GM19239 (cell line): ENCODE measurements at regions not wholly inside any gene's neighbourhood (a gene's known extent, or its start where the extent isn't known, plus 50 kb on each side); places are given as distances from the start of the nearest gene placed in this dataset.

Experiments
- DNase-seq: peaks from one replicate; pipeline ENCODE4 v3.0.0; 2011; ENCODE audit warnings: low spot score; ENCODE audit not compliant: insufficient read length
- FAIRE-seq: peaks from 2 replicates; lab custom pipeline; 2011; peaks lifted over from hg19 to GRCh38; lab: Jason Lieb, UNC

- DNase-seq (no peak), FAIRE-seq (no peak)
Observed at GRCh38 chr1:177596485-177596884, 373.4 kb downstream of the SEC16B start.

- DNase-seq: no peak
- FAIRE-seq: no peak
Observed at GRCh38 chr1:177593105-177593504, 376.8 kb downstream of the SEC16B start.

GRCh38 chr1:177592624-177593023 is 377.2 kb downstream of the SEC16B start:
- DNase-seq (no peak), FAIRE-seq (no peak)

GRCh38 chr1:177591155-177591554 is 378.7 kb downstream of the SEC16B start:
- DNase-seq (no peak), FAIRE-seq (no peak)

GRCh38 chr1:177589166-177589565 is 380.7 kb downstream of the SEC16B start:
- FAIRE-seq: no peak
- no peak for DNase-seq

- FAIRE-seq (no peak), DNase-seq (no peak)
Observed at GRCh38 chr1:177586429-177586828, 383.4 kb downstream of the SEC16B start.

GRCh38 chr1:177585302-177586220 is 384.3 kb downstream of the SEC16B start:
- FAIRE-seq (no peak), DNase-seq (no peak)

- no peak for FAIRE-seq
- no peak for DNase-seq
Observed at GRCh38 chr1:177573901-177574300, 396.0 kb downstream of the SEC16B start.

GRCh38 chr1:177571485-177572076 is 398.3 kb downstream of the SEC16B start:
- no peak for FAIRE-seq
- DNase-seq: no peak

- FAIRE-seq (no peak), DNase-seq (no peak)
Observed at GRCh38 chr1:177571076-177571475, 398.8 kb downstream of the SEC16B start.

- FAIRE-seq (no peak), DNase-seq (no peak)
Observed at GRCh38 chr1:177569476-177569875, 398.7 kb downstream of the BRINP2 start.

- FAIRE-seq: no peak
- DNase-seq: no peak
Observed at GRCh38 chr1:177568622-177569021, 397.9 kb downstream of the BRINP2 start.

- FAIRE-seq: no peak
- DNase-seq: no peak
Observed at GRCh38 chr1:177567393-177567792, 396.6 kb downstream of the BRINP2 start.

- no peak for DNase-seq
- FAIRE-seq: no peak
Observed at GRCh38 chr1:177566495-177566894, 395.7 kb downstream of the BRINP2 start.

GRCh38 chr1:177561436-177561835 is 390.7 kb downstream of the BRINP2 start:
- FAIRE-seq: peak; percentile 33
- DNase-seq: no peak

- FAIRE-seq: no peak
- DNase-seq: no peak
Observed at GRCh38 chr1:177558372-177558771, 387.6 kb downstream of the BRINP2 start.

- FAIRE-seq (no peak), DNase-seq (no peak)
Observed at GRCh38 chr1:177556163-177556562, 385.4 kb downstream of the BRINP2 start.

- FAIRE-seq: no peak
- no peak for DNase-seq
Observed at GRCh38 chr1:177547200-177547599, 376.4 kb downstream of the BRINP2 start.

GRCh38 chr1:177546346-177546745 is 375.6 kb downstream of the BRINP2 start:
- FAIRE-seq (no peak), DNase-seq (no peak)

GRCh38 chr1:177526201-177526600 is 355.4 kb downstream of the BRINP2 start:
- DNase-seq (no peak), FAIRE-seq (no peak)

- FAIRE-seq (no peak), DNase-seq (no peak)
Observed at GRCh38 chr1:177525176-177525575, 354.4 kb downstream of the BRINP2 start.

- DNase-seq (no peak), FAIRE-seq (no peak)
Observed at GRCh38 chr1:177517546-177517945, 346.8 kb downstream of the BRINP2 start.
